Suprapubic skin (tissue), 4 donors: ENCODE measurements at regions not wholly inside any gene's neighbourhood (a gene's known extent, or its start where the extent isn't known, plus 50 kb on each side); places are given as distances from the start of the nearest gene placed in this dataset.
"Not testable (repeated sequence)": the region's sequence is repeated elsewhere in the genome, so short reads cannot be mapped to it uniquely, and the experiment has no call there.

Source experiments
- DNase-seq, 2 donors: peaks; one replicate each; pipeline ENCODE4 v3.0.0-alpha.2; 2019; ENCODE audit warnings: low spot score in 2 of 2
- H3K27ac ChIP-seq: fragments of 200-600 bp; sonication (generic); one replicate; pipeline ENCODE4 v1.5.1; 2019
- H3K27me3 ChIP-seq: fragments of 200-600 bp; sonication (generic); one replicate; pipeline ENCODE4 v1.5.1; 2019
- H3K36me3 ChIP-seq: fragments of 200-600 bp; sonication (generic); one replicate; pipeline ENCODE4 v1.5.1; 2019
- H3K4me1 ChIP-seq: fragments of 200-600 bp; sonication (generic); one replicate; pipeline ENCODE4 v1.5.1; 2019
- H3K4me3 ChIP-seq: fragments of 200-600 bp; sonication (generic); one replicate; pipeline ENCODE4 v1.5.1; 2019; ENCODE audit warnings: mild to moderate bottlenecking
- H3K9me3 ChIP-seq: fragments of 200-600 bp; sonication (generic); one replicate; pipeline ENCODE4 v1.5.1; 2019
- EP300 ChIP-seq: sonication (generic); formaldehyde crosslinking; IDR thresholded peaks from one replicate; pipeline ENCODE4 v1.6.1; 2017; ENCODE audit warnings: antibody characterized with exemption
- POLR2A ChIP-seq, 2 donors: fragments of 450-650 bp; IDR thresholded peaks; one replicate each; pipeline ENCODE4 v1.6.1; 2017; ENCODE audit warnings: antibody characterized with exemption in 2 of 2, mild to moderate bottlenecking in 2 of 2, moderate library complexity in 2 of 2
- POLR2AphosphoS5 ChIP-seq, 3 donors: sonication (generic); formaldehyde crosslinking; IDR thresholded peaks; one replicate each; pipeline ENCODE4 v1.6.1; 2017; ENCODE audit warnings: antibody characterized with exemption in 3 of 3
- WGBS: methylation state at CpG from one replicate; pipeline ENCODE4 v1.1.5; 2018; 5-methylcytosine and 5-hydroxymethylcytosine counted together
- TF ChIP-seq, protein P1 (sequence below), 2 donors: fragments of 200-600 bp in 1 of 2; fragments of 450-650 bp in 1 of 2; sonication (generic) in 1 of 2; IDR thresholded peaks; one replicate each; pipeline ENCODE4 v1.5.1; 2016 to 2019; ENCODE audit warnings: antibody characterized with exemption in 2 of 2, mild to moderate bottlenecking in 1 of 2, moderate library complexity in 1 of 2

DNA sequence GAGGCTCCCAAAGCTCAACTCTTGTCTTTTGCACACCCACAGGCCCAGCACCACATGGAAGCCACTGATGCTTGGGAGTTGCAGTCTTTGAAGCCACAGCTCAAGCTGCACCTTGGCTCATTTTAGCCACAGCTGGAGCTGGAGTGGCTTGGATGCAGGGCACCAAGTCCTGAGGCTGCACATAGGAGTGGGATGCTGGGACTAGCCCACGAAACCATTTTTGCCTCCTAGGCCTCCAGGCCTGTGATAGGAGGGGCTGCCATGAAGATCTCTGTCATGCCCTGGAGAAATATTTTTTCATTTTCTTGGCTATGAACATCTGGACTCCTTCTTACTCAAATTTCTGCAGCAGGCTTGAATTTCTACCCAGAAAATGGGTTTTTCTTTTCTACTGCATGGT lies 438.5 kb upstream of the TNC start:
- Histone ChIP-seq H3K27me3 (no peaks in the 10 kb centered on the region), H3K36me3 (no peaks in the 10 kb centered on the region), H3K4me1 (no peaks in the 10 kb centered on the region), H3K4me3 (no peak overlapping the region), H3K9me3 (peaks cover 8% of the 10 kb centered on the region), H3K27ac (no peak overlapping the region)
- no peak for DNase-seq
- WGBS: 89% methylated on average over 1 of the region's 1 CpG
- TF ChIP-seq POLR2AphosphoS5 (IDR thresholded peaks at IDR 0.05) (no peak), EP300 (no peak), POLR2A (IDR thresholded peaks at IDR 0.05) (no peak)

DNA sequence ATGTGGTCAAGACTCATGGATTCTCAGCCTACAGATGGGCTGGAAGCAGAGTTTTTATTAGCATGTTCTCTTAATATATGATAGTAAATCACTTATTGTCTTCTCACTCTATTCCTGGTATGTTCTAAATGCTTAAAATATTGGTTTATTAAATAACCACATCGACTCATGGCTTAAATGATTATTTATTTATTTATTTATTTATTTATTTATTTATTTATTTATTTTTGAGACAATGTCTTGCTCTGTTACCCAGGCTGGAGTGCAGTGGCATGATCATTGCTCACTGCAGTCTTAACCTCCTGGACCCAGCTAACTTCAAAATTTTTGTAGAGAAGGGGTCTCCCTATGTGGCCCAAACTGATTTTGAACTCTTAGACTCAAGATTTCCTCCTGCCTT lies 457.2 kb upstream of the TNC start:
- Histone ChIP-seq H3K27me3 (no peaks in the 10 kb centered on the region), H3K4me3 (no peak overlapping the region), H3K9me3 (no peaks in the 10 kb centered on the region), H3K4me1 (no peaks in the 10 kb centered on the region), H3K27ac (no peak overlapping the region), H3K36me3 (no peaks in the 10 kb centered on the region)
- TF ChIP-seq EP300 (no peak), POLR2A (IDR thresholded peaks at IDR 0.05) (no peak)
- TF ChIP-seq, protein P1, sequence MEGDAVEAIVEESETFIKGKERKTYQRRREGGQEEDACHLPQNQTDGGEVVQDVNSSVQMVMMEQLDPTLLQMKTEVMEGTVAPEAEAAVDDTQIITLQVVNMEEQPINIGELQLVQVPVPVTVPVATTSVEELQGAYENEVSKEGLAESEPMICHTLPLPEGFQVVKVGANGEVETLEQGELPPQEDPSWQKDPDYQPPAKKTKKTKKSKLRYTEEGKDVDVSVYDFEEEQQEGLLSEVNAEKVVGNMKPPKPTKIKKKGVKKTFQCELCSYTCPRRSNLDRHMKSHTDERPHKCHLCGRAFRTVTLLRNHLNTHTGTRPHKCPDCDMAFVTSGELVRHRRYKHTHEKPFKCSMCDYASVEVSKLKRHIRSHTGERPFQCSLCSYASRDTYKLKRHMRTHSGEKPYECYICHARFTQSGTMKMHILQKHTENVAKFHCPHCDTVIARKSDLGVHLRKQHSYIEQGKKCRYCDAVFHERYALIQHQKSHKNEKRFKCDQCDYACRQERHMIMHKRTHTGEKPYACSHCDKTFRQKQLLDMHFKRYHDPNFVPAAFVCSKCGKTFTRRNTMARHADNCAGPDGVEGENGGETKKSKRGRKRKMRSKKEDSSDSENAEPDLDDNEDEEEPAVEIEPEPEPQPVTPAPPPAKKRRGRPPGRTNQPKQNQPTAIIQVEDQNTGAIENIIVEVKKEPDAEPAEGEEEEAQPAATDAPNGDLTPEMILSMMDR (IDR thresholded peaks at IDR 0.05): no peak
- WGBS: 80% methylated on average over 1 of the region's 1 CpG
- no peak for DNase-seq

DNA sequence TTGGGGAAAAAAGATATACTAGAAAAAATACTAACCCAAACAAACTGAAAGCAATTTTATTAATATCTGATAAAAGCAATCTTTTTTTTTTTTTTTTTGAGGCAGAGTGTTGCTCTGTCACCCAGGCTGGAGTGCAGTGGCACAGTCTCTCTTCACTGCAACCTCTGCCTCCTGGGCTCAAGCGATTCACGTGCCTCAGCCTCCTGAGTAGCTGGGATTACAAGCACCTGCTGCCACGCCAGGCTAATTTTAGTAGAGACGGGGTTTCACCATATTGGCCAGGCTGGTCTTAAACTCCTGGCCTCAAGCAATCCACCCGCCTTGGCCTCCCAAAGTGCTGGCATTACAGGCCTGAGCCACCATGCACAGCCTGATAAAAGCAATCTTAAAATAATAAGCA lies 467.5 kb upstream of the TNC start:
- not testable (repeated sequence) for H3K36me3 ChIP-seq, H3K27ac ChIP-seq, H3K9me3 ChIP-seq, DNase-seq, H3K4me1 ChIP-seq, H3K27me3 ChIP-seq, H3K4me3 ChIP-seq
- WGBS: 78% methylated on average over 5 of the region's 5 CpGs

DNA sequence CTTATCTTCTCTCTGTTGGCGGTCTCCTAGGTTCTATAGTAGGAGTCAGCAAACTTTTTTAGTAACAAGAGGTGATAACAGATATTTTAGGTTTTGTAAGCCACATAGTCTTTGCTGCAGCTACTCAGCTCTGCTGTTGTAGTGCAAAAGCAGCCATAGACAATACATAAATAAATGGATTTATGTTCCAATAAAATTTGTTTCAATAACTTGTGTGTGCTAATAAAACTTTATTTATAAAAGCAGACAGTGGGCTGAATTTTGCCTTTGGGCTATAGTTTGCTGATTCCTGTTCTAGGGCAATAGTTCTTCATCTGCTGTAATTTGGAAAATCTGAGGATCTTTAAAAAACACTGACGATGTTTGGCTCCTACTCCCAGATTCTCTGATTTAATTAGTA lies 469.4 kb upstream of the TNC start:
- Histone ChIP-seq H3K27ac (no peak overlapping the region), H3K4me3 (no peak overlapping the region), H3K9me3 (no peaks in the 10 kb centered on the region), H3K36me3 (no peaks in the 10 kb centered on the region), H3K27me3 (no peaks in the 10 kb centered on the region), H3K4me1 (peaks cover 11% of the 10 kb centered on the region)
- TF ChIP-seq POLR2A (IDR thresholded peaks at IDR 0.05): no peak
- TF ChIP-seq, protein P1 (IDR thresholded peaks at IDR 0.05): no peak
- TF ChIP-seq EP300: no peak
- no peak for TF ChIP-seq POLR2AphosphoS5 (IDR thresholded peaks at IDR 0.05)
- no peak for DNase-seq
- WGBS: 87% methylated on average over 2 of the region's 2 CpGs

DNA sequence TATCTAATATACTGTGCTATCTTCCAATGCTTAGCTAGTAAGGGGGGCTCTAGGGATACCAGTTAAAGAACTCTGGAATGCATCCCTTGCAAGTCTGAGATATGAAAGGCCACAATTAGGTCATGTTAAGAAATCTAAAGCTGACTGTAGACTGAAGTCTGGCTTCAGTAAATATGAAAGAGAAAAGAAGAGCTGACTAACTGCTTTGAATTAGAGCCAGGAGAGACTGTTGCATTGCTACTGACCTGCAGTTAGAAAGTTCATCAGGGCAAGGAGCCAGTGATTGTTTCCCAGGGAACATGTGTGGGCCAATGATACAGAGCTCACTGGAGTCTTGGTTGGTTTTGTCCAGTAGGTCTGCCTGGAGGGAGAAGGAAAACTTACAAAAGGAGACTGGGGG lies 472.1 kb upstream of the TNC start:
- Histone ChIP-seq H3K4me3 (no peak overlapping the region), H3K9me3 (no peaks in the 10 kb centered on the region), H3K27me3 (no peaks in the 10 kb centered on the region), H3K27ac (no peak overlapping the region), H3K4me1 (peaks cover 19% of the 10 kb centered on the region), H3K36me3 (no peaks in the 10 kb centered on the region)
- no peak for DNase-seq
- TF ChIP-seq POLR2AphosphoS5 (IDR thresholded peaks at IDR 0.05) (no peak), POLR2A (IDR thresholded peaks at IDR 0.05) (no peak)
- TF ChIP-seq, protein P1 (IDR thresholded peaks at IDR 0.05): no peak

DNA sequence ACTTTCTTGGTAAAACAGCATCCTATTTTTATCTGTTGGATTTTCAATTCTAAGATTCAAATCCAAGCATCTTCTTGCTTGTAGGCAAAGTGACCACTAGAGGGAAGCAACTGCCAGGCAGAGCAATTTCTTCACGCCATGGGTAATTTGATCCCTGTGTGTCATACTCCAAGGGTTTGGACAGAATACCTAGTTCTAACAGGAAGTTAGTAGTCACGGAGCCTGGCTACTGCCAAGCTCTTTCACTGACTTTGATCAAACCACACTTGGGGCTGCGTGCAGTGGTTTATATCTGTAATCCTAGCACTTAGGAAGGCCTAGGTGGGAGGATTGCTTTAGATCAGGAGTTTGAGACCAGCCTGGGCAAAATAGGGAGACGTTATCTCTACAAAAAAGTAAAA lies 473.6 kb upstream of the TNC start:
- H3K27ac ChIP-seq: no peak overlapping the region
- peaks cover 3% of the 10 kb centered on the region for H3K27me3 ChIP-seq
- peaks cover 19% of the 10 kb centered on the region for H3K4me1 ChIP-seq
- TF ChIP-seq, protein P1 (IDR thresholded peaks at IDR 0.05): peak; percentile 57 to 80
- TF ChIP-seq EP300 (no peak), POLR2AphosphoS5 (IDR thresholded peaks at IDR 0.05) (peak in 1 of 3 donors; percentile 48), POLR2A (IDR thresholded peaks at IDR 0.05) (no peak)
- peak in 1 of 2 donors; percentile 79 for DNase-seq
- H3K4me3 ChIP-seq: no peak overlapping the region
- 2% methylated on average over 4 of the region's 4 CpGs for WGBS
- H3K9me3 ChIP-seq: no peaks in the 10 kb centered on the region
- H3K36me3 ChIP-seq: no peaks in the 10 kb centered on the region
